ENCODE measurements at regions not wholly inside any gene's neighbourhood (a gene's known extent, or its start where the extent isn't known, plus 50 kb on each side); places are given as distances from the start of the nearest gene placed in this dataset.

- no peak for TF ChIP-seq REST (IDR thresholded peaks at IDR 0.05; ENCODE audit: low read depth)
- no peak for TF ChIP-seq CTCF (IDR thresholded peaks at IDR 0.05 in 2 of 3, conservative IDR thresholded peaks at IDR 0.05 in 1 of 3; ENCODE audit: borderline replicate concordance in 1 of 3, insufficient read depth in 1 of 3, low read depth in 2 of 3, low read length in 2 of 3)
- no peak for TF ChIP-seq RAD21 (IDR thresholded peaks at IDR 0.05; ENCODE audit: low read depth)
- TF ChIP-seq CEBPB (IDR thresholded peaks at IDR 0.05; ENCODE audit: low read depth), result no peak
- no peak for TF ChIP-seq EZH2phosphoT487 (IDR thresholded peaks at IDR 0.05; ENCODE audit: borderline replicate concordance)
- no peak for TF ChIP-seq POLR2A (IDR thresholded peaks at IDR 0.05; ENCODE audit: borderline replicate concordance, extremely low read depth, insufficient read depth, insufficient read length)
- TF ChIP-seq ZNF274 (IDR thresholded peaks at IDR 0.05; ENCODE audit: low read depth, low read length), result no peak
Measured at GRCh38 chr19:30315159-30315558, 57.0 kb upstream of the ZNF536 start.
